Kidney (tissue), 13 donors: ENCODE measurements at regions not wholly inside any gene's neighbourhood (a gene's known extent, or its start where the extent isn't known, plus 50 kb on each side); places are given as distances from the start of the nearest gene placed in this dataset.
A peak's percentile ranks its signal among the peaks of the same experiment; 100 is the strongest.

Experiments
- DNase-seq, 5 donors: peaks; one replicate each; pipeline ENCODE4 v3.0.0-alpha.2; 2013 to 2020
- FAIRE-seq: peaks from 2 replicates; lab custom pipeline; 2012; peaks lifted over from hg19 to GRCh38; lab: Jason Lieb, UNC
- H3K27ac ChIP-seq, 2 donors: one replicate each; pipeline ENCODE4 v1.7.0; 2013; ENCODE audit warnings: low read depth in 2 of 2, low read length in 2 of 2, inconsistent platforms in 1 of 2
- H3K27me3 ChIP-seq: one replicate; pipeline ENCODE4 v1.7.1; 2013; ENCODE audit warnings: low read length, inconsistent platforms; ENCODE audit not compliant: control insufficient read depth, insufficient read depth
- H3K36me3 ChIP-seq, 3 donors: one replicate each; pipeline versions ENCODE4 v1.7.0 to v1.7.1; 2013; ENCODE audit warnings: low read length in 3 of 3, control low read depth in 1 of 3, inconsistent platforms in 1 of 3; ENCODE audit not compliant: insufficient read depth in 3 of 3, control insufficient read depth in 2 of 3
- H3K4me1 ChIP-seq, 3 donors: one replicate each; pipeline versions ENCODE4 v1.7.0 to v1.7.1; 2013; ENCODE audit warnings: low read length in 3 of 3, inconsistent platforms in 1 of 3, low read depth in 1 of 3; ENCODE audit not compliant: control insufficient read depth in 2 of 3, insufficient read depth in 2 of 3
- H3K4me3 ChIP-seq, 3 donors: one replicate each; pipeline versions ENCODE4 v1.7.0 to v1.8.1; 2013; ENCODE audit warnings: low read length in 3 of 3, control low read depth in 1 of 3, inconsistent platforms in 1 of 3
- H3K9ac ChIP-seq, 3 donors: one replicate each; pipeline versions ENCODE4 v1.7.0 to v1.7.1; 2013; ENCODE audit warnings: low read length in 3 of 3, control low read depth in 1 of 3, inconsistent platforms in 1 of 3
- H3K9me3 ChIP-seq, 3 donors: one replicate each; pipeline versions ENCODE4 v1.7.0 to v1.7.1; 2013; ENCODE audit warnings: low read length in 3 of 3, control low read depth in 1 of 3, inconsistent platforms in 1 of 3; ENCODE audit not compliant: control insufficient read depth in 2 of 3, insufficient read depth in 1 of 3
- CTCF ChIP-seq: IDR thresholded peaks from 3 replicates; pipeline ENCODE4 v1.5.1; 2012; ENCODE audit warnings: mild to moderate bottlenecking, moderate library complexity, borderline replicate concordance; ENCODE audit not compliant: insufficient read depth; ENCODE audit errors: extremely low read depth
- intact Hi-C: fragments of 100-400 bp; cut with DNase I; formaldehyde crosslinking; loops from one replicate; pipeline ENCODE4 v1.11.1; 2022
- donor health status: control.
- donor health status: control.
- donor health status: control.
- donor health status: control.
- donor health status: control.
- donor health status: DM: yes; HTN: yes; CAD: no.
- donor health status: Normal renal cell carcinoma (clear cell type).

GRCh38 chr6:113363048-113363798 is 493.9 kb upstream of the MARCKS start:
- H3K9ac ChIP-seq: no peak overlapping the region
- intact Hi-C loops: no loop called here
- DNase-seq: no peak
- H3K36me3 ChIP-seq: no peaks in the 10 kb centered on the region
- no peaks in the 10 kb centered on the region for H3K27me3 ChIP-seq
- no peak overlapping the region for H3K4me3 ChIP-seq
- no peaks in the 10 kb centered on the region for H3K4me1 ChIP-seq
- TF ChIP-seq CTCF: no peak
- no peaks in the 10 kb centered on the region for H3K9me3 ChIP-seq
- FAIRE-seq: no peak
- no peak overlapping the region for H3K27ac ChIP-seq

GRCh38 chr6:113363866-113364265 is 493.3 kb upstream of the MARCKS start:
- FAIRE-seq (peak; percentile 13), DNase-seq (no peak)
- Histone ChIP-seq H3K4me3 (no peak overlapping the region), H3K36me3 (no peaks in the 10 kb centered on the region), H3K27ac (no peak overlapping the region), H3K27me3 (no peaks in the 10 kb centered on the region), H3K9ac (no peak overlapping the region), H3K9me3 (no peaks in the 10 kb centered on the region), H3K4me1 (no peaks in the 10 kb centered on the region)
- no peak for TF ChIP-seq CTCF
- intact Hi-C loops: no loop called here

GRCh38 chr6:113364766-113365165 is 492.4 kb upstream of the MARCKS start:
- no peaks in the 10 kb centered on the region for H3K9me3 ChIP-seq
- DNase-seq (no peak), FAIRE-seq (no peak)
- H3K9ac ChIP-seq: no peak overlapping the region
- H3K27me3 ChIP-seq: no peaks in the 10 kb centered on the region
- no peaks in the 10 kb centered on the region for H3K4me1 ChIP-seq
- H3K36me3 ChIP-seq: no peaks in the 10 kb centered on the region
- no peak overlapping the region for H3K27ac ChIP-seq
- no peak for TF ChIP-seq CTCF
- intact Hi-C loops: no loop called here
- H3K4me3 ChIP-seq: no peak overlapping the region
